GM19468 (cell line): ENCODE measurements at regions not wholly inside any gene's neighbourhood (a gene's known extent, or its start where the extent isn't known, plus 50 kb on each side); places are given as distances from the start of the nearest gene placed in this dataset.

Experiments used
- ATAC-seq: cut with Tn5 transposase; IDR thresholded peaks from one replicate; pipeline ENCODE4 v1.9.1; 2021; ENCODE audit warnings: mild to moderate bottlenecking, moderate library complexity, moderate number of reproducible peaks; ENCODE audit not compliant: unreplicated experiment; ENCODE audit errors: extremely low read depth

DNA sequence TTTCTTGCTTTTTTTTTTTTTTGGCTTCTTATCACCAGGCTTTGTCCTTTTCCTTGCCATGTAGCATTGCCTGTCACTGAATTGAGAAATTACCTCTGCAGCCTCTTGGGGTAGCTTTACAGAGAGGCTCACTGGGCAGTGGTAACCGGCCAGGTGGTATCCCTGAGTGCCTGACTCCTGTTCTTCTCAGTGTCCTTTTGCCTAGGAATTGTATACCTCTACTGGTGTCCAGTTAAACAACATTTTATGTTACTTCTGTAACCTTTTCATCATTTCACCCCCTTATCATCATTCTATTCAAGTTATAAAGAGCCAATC is 523.9 kb downstream of the BCL11A start:
- ATAC-seq = no peak

GRCh38 chr2:60028849-60029565 is 524.4 kb downstream of the BCL11A start:
- no peak for ATAC-seq

- ATAC-seq = no peak
These were observed 528.0 kb downstream of the BCL11A start for GRCh38 chr2:60025496-60025895.

DNA sequence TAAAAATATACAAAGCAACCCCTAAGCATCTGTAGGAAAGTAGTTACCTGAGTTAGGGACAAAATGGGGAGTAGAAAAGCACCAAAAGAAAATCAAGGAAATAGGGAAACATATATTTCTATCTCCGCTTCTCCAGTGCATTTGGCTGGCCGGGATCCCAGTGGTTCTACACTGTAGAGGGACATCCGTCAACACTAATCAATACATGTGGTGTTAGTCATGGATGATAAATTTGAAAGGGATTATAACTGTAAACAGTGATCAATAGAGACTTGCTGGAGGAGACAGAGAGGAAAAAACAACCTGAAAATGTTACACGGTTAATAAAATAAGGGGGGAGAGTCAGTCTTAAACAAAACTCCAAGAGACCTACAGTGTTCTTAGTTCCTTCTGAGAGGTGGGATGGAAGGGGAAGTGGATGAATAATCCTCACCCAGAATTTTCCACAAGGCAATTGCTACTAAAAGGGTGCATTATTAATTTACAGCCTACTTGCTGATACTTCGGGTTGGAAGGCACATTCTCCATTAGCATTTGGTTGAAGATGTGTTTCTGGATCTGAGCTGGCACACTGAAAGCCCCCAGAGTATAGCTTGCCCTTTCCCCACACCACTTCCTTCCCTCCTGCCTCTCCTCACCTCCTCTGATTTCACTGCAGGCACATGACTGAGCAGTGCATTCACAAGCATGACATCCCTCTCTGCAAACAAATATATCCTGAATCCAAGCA is 530.0 kb downstream of the BCL11A start:
- ATAC-seq = no peak

DNA sequence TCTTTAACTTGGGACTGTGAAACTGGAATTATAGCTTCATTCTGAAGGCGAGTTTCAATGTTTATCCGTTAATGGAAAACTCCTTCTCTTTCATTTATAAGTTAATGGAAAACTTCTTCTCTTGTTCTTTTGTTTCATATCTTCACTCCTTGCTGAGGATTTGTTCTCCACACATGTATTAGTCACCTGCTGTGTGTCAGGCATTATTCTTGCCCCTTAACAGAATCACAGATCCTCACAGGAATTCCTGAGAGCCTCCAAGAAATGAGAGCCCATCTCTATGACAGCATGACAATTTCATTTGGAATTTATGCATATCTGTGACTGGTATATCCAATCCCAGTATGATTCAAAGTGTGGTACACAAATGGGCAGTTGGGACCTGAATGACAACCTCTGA is 545.8 kb downstream of the BCL11A start:
- no peak for ATAC-seq

DNA sequence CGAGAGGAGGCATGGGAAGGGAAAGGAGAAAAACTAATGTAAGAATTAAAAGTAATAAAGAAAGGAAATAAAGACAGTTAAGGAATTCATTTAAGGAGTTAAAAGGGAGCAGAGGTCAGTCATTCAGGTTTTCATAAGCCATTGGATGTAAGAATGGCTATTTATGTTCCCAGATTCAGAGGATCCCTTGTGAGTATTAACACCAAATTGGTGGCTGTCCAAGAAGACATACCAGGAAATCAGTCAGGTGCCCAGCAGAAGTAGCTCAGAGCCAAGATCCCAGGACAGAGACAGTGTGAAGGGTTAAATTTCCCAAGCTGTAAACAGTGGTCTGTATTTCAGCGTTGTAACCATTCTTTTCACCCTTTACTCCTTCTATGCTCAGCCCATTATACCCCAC is 550.4 kb downstream of the BCL11A start:
- no peak for ATAC-seq

DNA sequence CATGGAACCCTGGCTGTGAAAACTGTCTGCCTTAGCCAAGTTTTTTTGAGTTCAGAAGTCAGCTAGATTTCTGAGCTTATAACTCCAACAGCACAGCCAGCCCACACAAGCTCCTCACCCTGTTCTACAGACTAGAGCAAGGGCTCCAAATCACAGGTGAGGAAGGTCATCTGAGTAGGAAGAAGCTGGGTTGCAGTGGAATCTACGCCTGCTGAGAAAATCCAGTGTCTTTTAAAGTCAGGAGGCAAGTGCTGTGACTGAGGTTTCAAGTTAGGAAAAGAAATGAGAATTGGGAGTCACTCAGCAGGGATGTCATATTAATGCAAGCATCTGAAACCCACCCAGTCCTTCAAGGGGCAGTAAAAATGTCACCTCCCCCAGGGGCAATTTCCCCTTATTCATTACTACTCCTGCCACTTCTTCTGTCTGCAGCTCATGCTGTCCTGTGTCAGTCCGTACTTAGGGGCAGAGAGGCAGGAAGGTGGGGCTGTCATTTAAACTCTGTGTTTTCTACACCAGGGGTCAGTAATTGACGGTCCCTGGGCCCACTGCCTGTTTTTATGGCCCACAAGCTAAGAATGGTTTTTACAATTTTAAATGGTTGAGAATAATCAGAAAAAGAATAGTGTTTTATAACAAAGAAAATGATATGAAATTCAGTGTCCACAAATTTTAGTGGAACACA is 551.1 kb downstream of the BCL11A start:
- ATAC-seq = no peak

- ATAC-seq = no peak
These were observed 552.8 kb downstream of the BCL11A start for GRCh38 chr2:60000686-60001085.

GRCh38 chr2:59998324-59998723 is 555.1 kb downstream of the BCL11A start:
- ATAC-seq = no peak

DNA sequence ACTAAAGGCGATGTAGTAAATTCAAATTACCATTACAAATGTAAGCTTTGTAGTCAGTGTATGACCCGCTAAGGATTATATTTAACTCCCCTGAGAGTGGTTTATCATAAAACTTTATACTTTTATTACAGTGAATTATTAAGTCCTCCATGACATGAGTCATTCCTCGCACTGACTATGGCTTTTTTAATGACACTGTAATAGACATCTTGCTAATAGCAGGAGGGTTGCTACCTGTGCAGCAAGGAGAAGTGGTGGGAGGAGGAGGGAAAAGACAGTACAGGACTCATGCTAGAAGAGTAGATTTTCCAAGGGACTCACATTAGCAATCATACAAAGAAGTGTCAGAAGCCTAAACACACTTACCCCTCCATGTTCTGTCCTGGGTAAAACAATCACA is 556.1 kb downstream of the BCL11A start:
- ATAC-seq = no peak

DNA sequence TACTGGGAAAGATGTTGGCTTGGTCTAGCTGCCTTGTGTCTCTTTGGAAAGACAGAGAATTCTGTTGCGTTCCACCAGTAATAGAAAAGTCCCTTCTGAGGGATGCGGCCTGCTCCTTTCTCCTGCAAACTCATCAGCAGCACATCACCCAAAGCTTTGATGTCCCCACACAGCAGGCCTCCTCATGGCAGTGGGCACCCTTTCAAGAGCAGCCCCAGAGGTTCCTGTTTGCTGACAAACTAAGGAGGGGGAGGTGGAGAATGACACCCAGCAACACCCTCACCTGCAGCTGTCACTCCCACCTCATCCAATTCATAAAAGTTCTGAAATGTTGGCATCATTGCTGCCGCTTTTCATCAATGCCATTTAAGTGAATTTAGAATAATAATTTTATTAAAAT is 556.6 kb downstream of the BCL11A start:
- ATAC-seq = no peak

GRCh38 chr2:59993726-59994125 is 559.7 kb downstream of the BCL11A start:
- ATAC-seq = no peak

DNA sequence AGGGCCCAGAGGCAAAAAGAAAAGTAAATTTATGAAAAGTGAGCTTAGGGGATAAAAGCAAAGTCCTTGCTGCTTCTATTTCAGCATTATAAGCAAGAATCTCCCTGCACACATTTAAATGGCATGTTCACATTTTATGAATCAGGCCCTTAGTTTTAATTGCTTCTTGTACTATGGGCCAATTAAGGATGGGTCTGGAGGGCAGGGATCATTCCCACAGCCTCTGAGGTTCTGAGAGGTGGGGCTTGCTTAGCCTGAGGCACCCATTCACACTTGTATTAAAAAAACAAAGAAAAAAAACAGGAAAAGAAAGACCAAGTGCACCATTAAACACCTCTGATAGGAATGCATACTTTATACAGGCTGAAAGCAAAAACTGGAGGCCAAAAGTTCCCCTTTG is 565.1 kb downstream of the BCL11A start:
- no peak for ATAC-seq

DNA sequence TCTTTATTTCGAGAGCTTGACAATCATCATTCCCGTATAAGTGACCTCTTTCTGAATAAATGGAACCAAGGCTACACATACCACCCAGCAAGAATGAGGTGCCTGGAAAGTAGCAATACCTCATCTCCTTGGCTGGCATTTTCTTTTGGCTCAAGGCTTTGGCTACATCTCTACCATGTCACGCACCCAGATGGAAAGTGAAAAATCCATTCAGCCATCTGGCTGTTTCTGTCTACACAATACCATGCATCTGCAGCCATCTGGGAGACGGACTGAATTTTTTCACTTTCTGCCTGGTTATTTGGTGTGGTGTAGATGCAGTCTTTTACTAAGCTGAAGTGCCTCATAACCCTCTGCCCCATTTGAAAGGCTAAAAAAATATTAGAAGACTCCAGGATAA is 566.9 kb downstream of the BCL11A start:
- no peak for ATAC-seq

GRCh38 chr2:59985923-59986322 is 567.5 kb downstream of the BCL11A start:
- ATAC-seq = no peak

GRCh38 chr2:59974051-59974766 is 579.2 kb downstream of the BCL11A start:
- ATAC-seq = no peak

GRCh38 chr2:59969161-59969560 is 584.3 kb downstream of the BCL11A start:
- no peak for ATAC-seq

GRCh38 chr2:59968441-59968840 is 585.0 kb downstream of the BCL11A start:
- ATAC-seq = no peak

- ATAC-seq = no peak
These were observed 585.8 kb downstream of the BCL11A start for GRCh38 chr2:59967691-59968090.

DNA sequence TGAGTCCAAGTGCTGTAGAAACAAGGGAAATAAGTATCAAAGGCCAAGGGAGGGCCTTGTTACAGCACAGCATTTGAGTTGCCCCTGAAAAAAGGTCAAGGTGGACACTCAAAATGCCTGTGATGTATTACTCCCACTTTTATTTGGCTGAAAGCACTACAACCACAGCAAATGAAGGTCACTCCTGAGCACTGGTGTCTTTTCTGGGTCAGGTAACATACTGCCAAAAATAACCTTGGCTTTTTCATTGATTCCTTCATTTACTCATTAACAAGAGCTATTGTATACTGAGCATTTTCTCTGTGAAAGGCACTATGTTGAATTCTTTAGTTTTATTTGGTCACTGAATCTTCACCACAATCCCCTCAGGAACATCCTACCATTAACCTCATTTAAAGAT is 590.3 kb downstream of the BCL11A start:
- no peak for ATAC-seq

GRCh38 chr2:59961746-59962145 is 591.7 kb downstream of the BCL11A start:
- no peak for ATAC-seq
